IMR-90 (cell line): ENCODE measurements at regions not wholly inside any gene's neighbourhood (a gene's known extent, or its start where the extent isn't known, plus 50 kb on each side); places are given as distances from the start of the nearest gene placed in this dataset.

ENCODE experiments used
- ATAC-seq: fragments of 200-7000 bp; cut with Tn5 transposase; 2 replicates; pipeline ENCODE4 v1.9.1; 2020; ENCODE audit warnings: low read depth, mild to moderate bottlenecking, moderate library complexity
- BruUV-seq: library from RNA; stranded (reverse); fragments of 400-500 nt; replicated peaks from 2 replicates; lab custom pipeline; 2021; lab: Mats Ljungman, UMichigan
- CTCF ChIA-PET: fragments of 300-600 bp; formaldehyde crosslinking; extraction: SDS; loops from one replicate; lab custom pipeline; 2021; ENCODE audit warnings: antibody characterized with exemption; lab: Yijun Ruan, JAX
- POLR2A ChIA-PET: fragments of 300-600 bp; sonication (Branson Sonifier 250); formaldehyde crosslinking; loops from one replicate; lab custom pipeline; 2022; ENCODE audit warnings: antibody characterized with exemption; ENCODE audit not compliant: unreplicated experiment; lab: Charles Lee
- DNase-seq: peaks from one replicate; pipeline ENCODE4 v3.0.0; 2013
- H2AFZ ChIP-seq: replicated peaks from 2 replicates; pipeline ENCODE3; 2013; ENCODE audit warnings: low read length, mild to moderate bottlenecking; ENCODE audit not compliant: poor library complexity
- H2AK5ac ChIP-seq: 2 replicates; pipeline ENCODE4 v1.6.1; 2013; ENCODE audit warnings: low read depth, low read length, inconsistent platforms
- H2AK9ac ChIP-seq: replicated peaks from 2 replicates; pipeline ENCODE3; 2013; ENCODE audit warnings: mild to moderate bottlenecking, low read depth, low read length, moderate library complexity; ENCODE audit not compliant: poor library complexity
- H2BK120ac ChIP-seq: 2 replicates; pipeline ENCODE4 v1.6.1; 2013; ENCODE audit warnings: low read depth, low read length, inconsistent platforms
- H2BK15ac ChIP-seq: 3 replicates; pipeline ENCODE4 v1.6.1; 2013; ENCODE audit warnings: low read depth, low read length, inconsistent platforms
- H2BK20ac ChIP-seq: 2 replicates; pipeline ENCODE4 v1.6.1; 2013; ENCODE audit warnings: low read depth, mild to moderate bottlenecking, inconsistent platforms, low read length, moderate library complexity
- H2BK5ac ChIP-seq: 2 replicates; pipeline ENCODE4 v1.6.1; 2013; ENCODE audit warnings: mild to moderate bottlenecking, low read depth, low read length, inconsistent platforms; ENCODE audit not compliant: poor library complexity, severe bottlenecking
- H3K14ac ChIP-seq: replicated peaks from 2 replicates; pipeline ENCODE4 v1.6.1; 2013; ENCODE audit warnings: low read depth, low read length, inconsistent platforms
- H3K18ac ChIP-seq: 2 replicates; pipeline ENCODE4 v1.6.1; 2013; ENCODE audit warnings: low read depth, low read length, control low read depth
- H3K23ac ChIP-seq: 2 replicates; pipeline ENCODE4 v1.6.1; 2013; ENCODE audit warnings: low read depth, low read length, inconsistent platforms
- H3K27ac ChIP-seq: 2 replicates; pipeline ENCODE4 v1.5.1; 2013; ENCODE audit warnings: mild to moderate bottlenecking, control low read depth, low read length; ENCODE audit not compliant: insufficient read depth
- H3K27me3 ChIP-seq: 2 replicates; pipeline ENCODE4 v1.6.1; 2013; ENCODE audit warnings: low read length; ENCODE audit not compliant: control insufficient read depth, insufficient read depth
- H3K36me3 ChIP-seq: 2 replicates; pipeline ENCODE4 v1.6.1; 2013; ENCODE audit warnings: low read length, mixed read lengths; ENCODE audit not compliant: control insufficient read depth, insufficient read depth
- H3K4ac ChIP-seq: 2 replicates; pipeline ENCODE4 v1.6.1; 2013; ENCODE audit warnings: low read depth, low read length, inconsistent platforms
- H3K4me1 ChIP-seq: 2 replicates; pipeline ENCODE4 v1.6.1; 2013; ENCODE audit warnings: low read length, mixed read lengths; ENCODE audit not compliant: control insufficient read depth, insufficient read depth
- H3K4me2 ChIP-seq: 2 replicates; pipeline ENCODE4 v1.6.1; 2013; ENCODE audit warnings: low read depth, mild to moderate bottlenecking, control low read depth, low read length, moderate library complexity
- H3K4me3 ChIP-seq: 2 replicates; pipeline ENCODE4 v1.5.1; 2013; ENCODE audit warnings: low read depth, mild to moderate bottlenecking, control low read depth, low read length, moderate library complexity; ENCODE audit not compliant: insufficient read depth
- H3K56ac ChIP-seq: 2 replicates; pipeline ENCODE4 v1.6.1; 2013; ENCODE audit warnings: low read length, inconsistent platforms; ENCODE audit not compliant: insufficient read depth; ENCODE audit errors: extremely low read depth
- H3K79me1 ChIP-seq, 2 experiments: 2 replicates each; pipeline ENCODE4 v1.6.1; 2013; ENCODE audit warnings: low read length in 2 of 2, inconsistent platforms in 1 of 2, low read depth in 1 of 2
- H3K9ac ChIP-seq: 2 replicates; pipeline ENCODE4 v1.6.1; 2013; ENCODE audit warnings: low read depth, low read length, control low read depth
- H3K9me1 ChIP-seq: 2 replicates; pipeline ENCODE4 v1.6.1; 2013; ENCODE audit warnings: low read length, inconsistent platforms; ENCODE audit not compliant: insufficient read depth
- H3K9me3 ChIP-seq: 2 replicates; pipeline ENCODE4 v1.6.1; 2013; ENCODE audit warnings: low read length; ENCODE audit not compliant: control insufficient read depth, insufficient read depth
- H4K20me1 ChIP-seq: 2 replicates; pipeline ENCODE4 v1.6.1; 2013; ENCODE audit warnings: low read length, inconsistent platforms; ENCODE audit not compliant: insufficient read depth
- H4K5ac ChIP-seq: 2 replicates; pipeline ENCODE4 v1.6.1; 2013; ENCODE audit warnings: mild to moderate bottlenecking, low read depth, low read length, control low read depth
- H4K8ac ChIP-seq, 2 experiments: 2 replicates each; pipeline ENCODE4 v1.6.1; 2013; ENCODE audit warnings: low read depth in 2 of 2, low read length in 2 of 2, control low read depth in 1 of 2, inconsistent platforms in 1 of 2
- H4K91ac ChIP-seq: 2 replicates; pipeline ENCODE4 v1.6.1; 2013; ENCODE audit warnings: low read depth, low read length, inconsistent platforms; ENCODE audit not compliant: insufficient read depth
- BHLHE40 ChIP-seq: fragments of 150-350 bp; IDR thresholded peaks from 2 replicates; pipeline ENCODE4 v1.6.1; 2016; ENCODE audit warnings: mild to moderate bottlenecking, low read depth, low read length
- CEBPB ChIP-seq: IDR thresholded peaks from 2 replicates; pipeline ENCODE4 v1.6.1; 2012; ENCODE audit warnings: low read depth, low read length, improper control_type of control experiment
- CHD1 ChIP-seq: IDR thresholded peaks from 2 replicates; pipeline ENCODE4 v1.6.1; 2012; ENCODE audit warnings: low read depth, low read length, improper control_type of control experiment
- FOS ChIP-seq: fragments of 150-350 bp; IDR thresholded peaks from 2 replicates; pipeline ENCODE4 v1.6.1; 2016; ENCODE audit warnings: low read depth, low read length
- MAFK ChIP-seq: IDR thresholded peaks from 2 replicates; pipeline ENCODE4 v1.6.1; 2012; ENCODE audit warnings: low read depth, low read length, improper control_type of control experiment
- MAZ ChIP-seq: IDR thresholded peaks from 2 replicates; pipeline ENCODE4 v1.6.1; 2012; ENCODE audit warnings: low read depth, mild to moderate bottlenecking, low read length, improper control_type of control experiment, moderate library complexity, borderline replicate concordance
- MXI1 ChIP-seq: IDR thresholded peaks from 2 replicates; pipeline ENCODE4 v1.6.1; 2012; ENCODE audit warnings: low read depth, mild to moderate bottlenecking, low read length, moderate library complexity, borderline replicate concordance
- NFE2L2 ChIP-seq: fragments of 150-350 bp; IDR thresholded peaks from 2 replicates; pipeline ENCODE4 v1.6.1; 2016; ENCODE audit warnings: low read depth, mild to moderate bottlenecking, low read length
- POLR2A ChIP-seq: IDR thresholded peaks from 2 replicates; pipeline ENCODE4 v1.6.1; 2012; ENCODE audit warnings: mild to moderate bottlenecking, low read depth, low read length
- RAD21 ChIP-seq: IDR thresholded peaks from 2 replicates; pipeline ENCODE4 v1.6.1; 2012; ENCODE audit warnings: low read length, improper control_type of control experiment
- RCOR1 ChIP-seq: IDR thresholded peaks from 2 replicates; pipeline ENCODE4 v1.6.1; 2012; ENCODE audit warnings: mild to moderate bottlenecking, low read length, improper control_type of control experiment; ENCODE audit not compliant: insufficient replicate concordance
- RFX5 ChIP-seq: IDR thresholded peaks from 2 replicates; pipeline ENCODE4 v1.8.0; 2012; ENCODE audit warnings: low read depth, mild to moderate bottlenecking, low read length, moderate library complexity
- SMC3 ChIP-seq: fragments of 150-350 bp; IDR thresholded peaks from 2 replicates; pipeline ENCODE4 v1.6.1; 2016; ENCODE audit warnings: low read depth, mild to moderate bottlenecking, antibody characterized with exemption, low read length, moderate library complexity
- WGBS, 2 experiments: methylation state at CpG; one replicate each; pipeline versions ENCODE4 v1.1.5 to v1.1.7; 2013; ENCODE audit warnings: missing lambda C conversion rate in 2 of 2; ENCODE audit not compliant: insufficient read length in 1 of 2; ENCODE audit errors: extremely low coverage in 2 of 2; 5-methylcytosine and 5-hydroxymethylcytosine counted together
- dilution Hi-C: fragments of 300-500 bp; cut with HindIII; formaldehyde crosslinking; loops from one replicate; pipeline ENCODE4 v1.14.3; 2018; ENCODE audit warnings: low sequenced_read_pairs; ENCODE audit not compliant: unreplicated experiment
- in situ Hi-C: fragments of 300-500 bp; cut with MboI; formaldehyde crosslinking; loops from 3 replicates; pipeline ENCODE4 v1.14.3; 2019; ENCODE audit warnings: low sequenced_read_pairs, inconsistent platforms, mixed read lengths
- intact Hi-C: fragments of 100-400 bp; cut with micrococcal nuclease; formaldehyde crosslinking; loops from 2 replicates; pipeline ENCODE4 v1.10.0; 2022
- TF ChIP-seq, protein P1 (sequence below): conservative IDR thresholded peaks from 2 replicates; pipeline ENCODE4 v1.5.1; 2012; ENCODE audit warnings: mild to moderate bottlenecking, low read depth, low read length, improper control_type of control experiment
- TF ChIP-seq, protein P2 (sequence below): fragments of 150-350 bp; IDR thresholded peaks from 2 replicates; pipeline ENCODE4 v1.6.1; 2016; ENCODE audit warnings: low read depth, mild to moderate bottlenecking, low read length, moderate library complexity, borderline replicate concordance
- TF ChIP-seq, protein P3 (sequence below): fragments of 150-350 bp; IDR thresholded peaks from 2 replicates; pipeline ENCODE4 v1.6.1; 2017; ENCODE audit warnings: mild to moderate bottlenecking, antibody characterized with exemption, low read length, low read depth

DNA sequence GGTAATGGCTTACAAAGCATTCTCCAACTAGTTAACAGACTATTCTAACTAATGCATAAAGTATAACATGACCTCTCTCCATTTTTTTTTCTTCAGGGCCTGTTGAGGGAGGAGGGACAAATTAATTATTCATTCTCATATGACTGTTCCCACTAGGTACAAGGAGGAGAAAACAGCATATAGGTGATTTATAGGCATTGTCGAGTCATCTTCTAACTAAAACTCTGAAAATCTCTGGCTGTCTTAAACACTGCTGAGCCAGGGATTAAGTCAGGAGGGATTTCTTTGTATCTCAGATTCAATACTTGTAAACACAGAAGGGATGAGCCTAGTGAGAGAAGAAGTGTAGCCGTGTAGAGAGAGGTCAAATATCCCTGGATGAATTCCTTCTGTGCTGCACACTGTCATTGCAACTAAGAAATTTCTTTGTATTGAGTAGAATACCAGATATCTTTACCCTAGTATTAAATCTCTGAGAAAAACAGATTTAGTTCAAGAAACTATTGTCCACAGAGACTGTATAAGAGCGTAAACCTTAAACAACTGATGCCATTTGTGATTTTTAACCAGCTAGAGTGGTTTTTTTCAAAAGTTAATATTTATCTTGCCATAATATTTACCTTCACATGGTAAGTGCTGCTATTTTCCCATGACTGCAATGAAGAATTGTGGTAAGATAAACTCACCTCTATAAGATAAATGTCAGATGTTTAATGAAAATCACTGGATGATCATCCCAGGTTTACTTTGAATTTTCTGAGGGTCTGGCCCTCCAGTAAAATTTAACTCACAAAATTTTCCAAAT, 465.3 kb downstream of the RWDD3 start:
- H3K56ac ChIP-seq: no peak overlapping the region
- no peak for DNase-seq
- no peak overlapping the region for H3K27ac ChIP-seq
- H2BK120ac ChIP-seq: no peak overlapping the region
- H4K5ac ChIP-seq: no peak overlapping the region
- H3K9me3 ChIP-seq: peaks cover 13% of the 10 kb centered on the region
- no peak for ATAC-seq
- dilution Hi-C loops: no loop called here
- no peak overlapping the region for H3K4me2 ChIP-seq
- H4K8ac ChIP-seq: no peak overlapping the region
- in situ Hi-C loops: no loop called here
- TF ChIP-seq, protein P1, sequence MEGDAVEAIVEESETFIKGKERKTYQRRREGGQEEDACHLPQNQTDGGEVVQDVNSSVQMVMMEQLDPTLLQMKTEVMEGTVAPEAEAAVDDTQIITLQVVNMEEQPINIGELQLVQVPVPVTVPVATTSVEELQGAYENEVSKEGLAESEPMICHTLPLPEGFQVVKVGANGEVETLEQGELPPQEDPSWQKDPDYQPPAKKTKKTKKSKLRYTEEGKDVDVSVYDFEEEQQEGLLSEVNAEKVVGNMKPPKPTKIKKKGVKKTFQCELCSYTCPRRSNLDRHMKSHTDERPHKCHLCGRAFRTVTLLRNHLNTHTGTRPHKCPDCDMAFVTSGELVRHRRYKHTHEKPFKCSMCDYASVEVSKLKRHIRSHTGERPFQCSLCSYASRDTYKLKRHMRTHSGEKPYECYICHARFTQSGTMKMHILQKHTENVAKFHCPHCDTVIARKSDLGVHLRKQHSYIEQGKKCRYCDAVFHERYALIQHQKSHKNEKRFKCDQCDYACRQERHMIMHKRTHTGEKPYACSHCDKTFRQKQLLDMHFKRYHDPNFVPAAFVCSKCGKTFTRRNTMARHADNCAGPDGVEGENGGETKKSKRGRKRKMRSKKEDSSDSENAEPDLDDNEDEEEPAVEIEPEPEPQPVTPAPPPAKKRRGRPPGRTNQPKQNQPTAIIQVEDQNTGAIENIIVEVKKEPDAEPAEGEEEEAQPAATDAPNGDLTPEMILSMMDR: no peak
- TF ChIP-seq MAZ: no peak
- TF ChIP-seq RCOR1: no peak
- no peak for TF ChIP-seq SMC3
- TF ChIP-seq RAD21: no peak
- no peak for TF ChIP-seq CEBPB
- TF ChIP-seq, protein P2, sequence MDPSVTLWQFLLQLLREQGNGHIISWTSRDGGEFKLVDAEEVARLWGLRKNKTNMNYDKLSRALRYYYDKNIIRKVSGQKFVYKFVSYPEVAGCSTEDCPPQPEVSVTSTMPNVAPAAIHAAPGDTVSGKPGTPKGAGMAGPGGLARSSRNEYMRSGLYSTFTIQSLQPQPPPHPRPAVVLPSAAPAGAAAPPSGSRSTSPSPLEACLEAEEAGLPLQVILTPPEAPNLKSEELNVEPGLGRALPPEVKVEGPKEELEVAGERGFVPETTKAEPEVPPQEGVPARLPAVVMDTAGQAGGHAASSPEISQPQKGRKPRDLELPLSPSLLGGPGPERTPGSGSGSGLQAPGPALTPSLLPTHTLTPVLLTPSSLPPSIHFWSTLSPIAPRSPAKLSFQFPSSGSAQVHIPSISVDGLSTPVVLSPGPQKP: no peak
- TF ChIP-seq BHLHE40: no peak
- TF ChIP-seq MXI1: no peak
- no peak for TF ChIP-seq MAFK
- no peak for TF ChIP-seq NFE2L2
- TF ChIP-seq FOS: no peak
- TF ChIP-seq RFX5: no peak
- no peak for TF ChIP-seq CHD1
- no peak for TF ChIP-seq POLR2A
- TF ChIP-seq, protein P3, sequence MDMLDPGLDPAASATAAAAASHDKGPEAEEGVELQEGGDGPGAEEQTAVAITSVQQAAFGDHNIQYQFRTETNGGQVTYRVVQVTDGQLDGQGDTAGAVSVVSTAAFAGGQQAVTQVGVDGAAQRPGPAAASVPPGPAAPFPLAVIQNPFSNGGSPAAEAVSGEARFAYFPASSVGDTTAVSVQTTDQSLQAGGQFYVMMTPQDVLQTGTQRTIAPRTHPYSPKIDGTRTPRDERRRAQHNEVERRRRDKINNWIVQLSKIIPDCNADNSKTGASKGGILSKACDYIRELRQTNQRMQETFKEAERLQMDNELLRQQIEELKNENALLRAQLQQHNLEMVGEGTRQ: no peak
- H2AK9ac ChIP-seq: no peak overlapping the region
- H3K4ac ChIP-seq: no peak overlapping the region
- H2AFZ ChIP-seq: no peak overlapping the region
- ChIA-PET CTCF (no interaction called here), POLR2A (no interaction called here)
- no peaks in the 10 kb centered on the region for H3K9me1 ChIP-seq
- H4K91ac ChIP-seq: no peak overlapping the region
- no peaks in the 10 kb centered on the region for H3K27me3 ChIP-seq
- no peaks in the 10 kb centered on the region for H3K79me1 ChIP-seq
- H2BK5ac ChIP-seq: no peak overlapping the region
- H4K20me1 ChIP-seq: no peaks in the 10 kb centered on the region
- H2BK15ac ChIP-seq: no peak overlapping the region
- H3K4me3 ChIP-seq: no peak overlapping the region
- no peak overlapping the region for H3K23ac ChIP-seq
- H3K18ac ChIP-seq: no peak overlapping the region
- no peaks in the 10 kb centered on the region for H3K4me1 ChIP-seq
- no peak overlapping the region for H2BK20ac ChIP-seq
- no peak overlapping the region for H3K9ac ChIP-seq
- no CpG with 5 or more reads among the region's 3 CpGs for WGBS, 2 experiments
- BruUV-seq: no TSS peak
- intact Hi-C loops: no loop called here
- no peaks in the 10 kb centered on the region for H3K36me3 ChIP-seq
- no peak overlapping the region for H2AK5ac ChIP-seq
- no peak overlapping the region for H3K14ac ChIP-seq
